Activated effector memory CD4-positive, alpha-beta T cell treated with Interleukin-2 at 50 U/mL for 16 hours (primary cell): ENCODE measurements at regions not wholly inside any gene's neighbourhood (a gene's known extent, or its start where the extent isn't known, plus 50 kb on each side); places are given as distances from the start of the nearest gene placed in this dataset.

Experiments used
- DNase-seq: peaks from one replicate; pipeline ENCODE4 v3.0.0-alpha.2; 2020

DNA sequence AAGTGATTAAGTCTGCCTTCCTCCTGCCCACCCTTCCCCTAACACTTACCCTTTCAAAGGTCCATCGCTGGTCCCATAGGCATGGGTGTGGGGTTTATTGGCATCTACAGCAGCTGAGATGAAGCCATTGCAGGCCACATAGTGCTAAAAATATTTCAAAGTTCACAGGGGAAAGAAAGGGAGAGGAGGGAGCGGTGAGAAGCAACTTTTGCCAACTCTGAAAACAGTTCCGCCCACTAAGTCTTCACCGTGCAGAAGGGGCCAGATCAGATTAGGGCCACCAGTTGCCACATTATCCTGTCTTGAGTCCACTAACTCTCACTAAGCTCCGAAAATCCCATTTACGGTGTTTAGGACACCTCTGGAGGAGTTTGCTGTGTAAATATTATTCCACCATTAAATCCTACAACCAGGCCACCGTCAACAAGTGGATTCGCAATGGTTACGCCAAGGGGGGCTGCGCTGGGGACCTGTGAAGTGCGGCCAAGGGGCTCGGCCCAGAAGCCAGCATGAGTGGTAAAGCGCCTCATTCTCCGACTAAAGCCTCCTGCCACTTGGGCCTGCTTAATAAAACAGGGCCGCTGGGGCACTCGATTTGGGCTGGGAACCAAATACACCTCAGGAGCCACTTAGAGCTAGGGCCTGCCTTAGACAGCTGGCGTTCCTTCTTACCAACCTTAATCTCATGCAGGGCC lies 534.9 kb downstream of the MIAT start:
- no peak for DNase-seq

DNA sequence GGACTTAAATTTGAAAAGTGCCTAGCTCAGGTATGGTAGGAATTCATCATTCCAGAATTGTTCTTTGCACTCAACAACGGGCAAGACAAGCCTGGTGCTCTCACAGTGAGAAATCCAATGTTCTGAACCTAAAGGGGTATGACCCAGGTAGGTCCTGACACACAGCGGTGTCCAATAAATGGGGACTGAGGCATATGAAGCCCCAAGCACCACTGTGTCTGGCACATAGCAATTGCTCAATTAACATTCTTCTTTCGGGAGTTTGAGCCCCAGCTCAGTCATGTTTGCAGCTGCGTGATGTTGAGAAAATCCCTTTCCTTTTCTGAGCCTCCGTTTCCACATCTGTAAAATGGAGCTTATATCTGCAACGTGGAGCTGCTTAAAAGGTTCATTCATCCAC lies 535.8 kb downstream of the MIAT start:
- no peak for DNase-seq

DNA sequence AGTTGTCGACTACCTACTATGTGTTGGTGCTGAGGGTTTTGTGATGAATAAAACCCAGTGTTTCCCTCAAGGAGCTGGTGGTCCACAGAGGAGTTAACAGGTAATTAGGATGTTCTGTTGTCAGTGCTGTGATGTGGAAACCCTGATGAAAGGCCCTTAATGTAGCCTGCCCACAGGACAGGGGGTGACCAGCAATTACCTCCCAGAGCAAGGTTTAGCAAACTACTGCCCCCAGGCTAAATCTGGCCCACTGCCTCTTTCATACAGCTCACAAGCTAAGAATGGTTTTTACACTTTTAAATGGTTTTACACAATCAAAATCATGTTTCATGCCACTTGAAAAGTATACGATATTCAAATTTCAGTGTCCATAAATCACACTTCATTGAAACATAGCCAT lies 536.2 kb downstream of the MIAT start:
- DNase-seq = no peak

DNA sequence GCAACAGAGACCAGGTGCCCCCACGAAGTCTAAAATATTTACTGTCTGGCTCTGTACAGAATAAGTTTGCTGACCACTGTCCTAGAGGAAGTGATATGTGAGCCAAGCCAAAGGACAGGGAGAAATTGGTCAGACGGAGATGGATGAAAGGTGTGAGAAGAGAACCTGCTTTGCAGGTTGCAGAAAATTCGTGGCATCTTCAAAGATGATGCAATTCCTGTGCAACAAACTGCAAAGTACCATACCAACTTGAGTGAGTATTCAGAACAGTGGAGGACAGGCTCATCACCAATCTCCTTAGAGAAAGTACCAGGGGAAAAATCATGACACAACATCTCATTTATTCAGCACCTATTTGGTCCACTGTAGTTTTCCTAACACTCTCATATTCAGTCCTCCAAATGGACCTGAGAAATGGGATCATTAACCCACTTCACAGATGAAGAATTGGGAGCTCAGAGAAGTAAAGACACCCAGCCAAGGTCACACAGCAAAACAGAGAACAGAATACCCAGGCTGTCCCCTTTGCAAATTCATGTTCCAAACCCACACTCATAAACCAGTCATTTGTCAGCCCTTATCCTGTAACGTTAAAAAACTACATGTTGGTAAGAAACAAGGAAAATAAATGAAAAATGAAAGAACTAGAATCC lies 536.8 kb downstream of the MIAT start:
- DNase-seq = no peak

DNA sequence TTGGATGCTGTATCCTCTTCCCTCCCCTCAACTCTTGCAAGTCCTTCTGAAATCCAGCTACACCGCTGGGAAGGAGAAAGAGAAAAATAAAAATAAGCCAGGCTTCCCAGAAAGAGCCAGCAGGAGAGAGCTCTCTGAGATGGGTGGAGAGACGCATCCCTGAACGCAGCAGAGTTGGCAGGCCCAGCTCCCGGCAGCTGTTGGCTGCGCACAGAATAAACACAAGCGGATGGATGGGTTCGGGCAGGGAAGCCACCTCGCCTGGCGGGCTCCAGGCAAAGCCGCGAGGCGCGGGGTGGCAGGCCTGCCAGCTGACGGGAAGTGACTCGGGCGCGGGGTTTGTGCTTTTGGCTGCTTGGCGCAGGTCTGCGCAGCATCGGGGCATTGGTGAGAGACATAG lies 537.7 kb downstream of the MIAT start:
- no peak for DNase-seq

DNA sequence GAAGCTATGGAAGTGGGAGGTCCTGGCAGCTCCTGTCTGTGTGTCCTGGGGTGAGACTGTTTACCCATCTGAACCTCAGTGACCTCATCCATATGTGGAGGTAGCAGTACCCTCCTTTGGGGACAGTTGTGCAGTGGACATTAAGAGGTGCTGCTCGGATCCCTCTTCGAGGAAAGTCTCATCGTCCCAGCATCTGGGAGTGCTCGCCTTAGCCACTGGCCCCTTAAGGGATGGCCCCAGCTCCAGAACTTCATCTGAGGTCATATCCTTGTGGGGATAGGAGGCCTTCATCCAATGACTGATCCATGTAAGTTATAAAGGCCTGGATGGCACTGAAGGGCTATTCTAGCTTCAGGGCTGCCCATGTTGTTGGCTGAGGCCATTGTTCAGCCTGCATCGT lies 538.1 kb downstream of the MIAT start:
- DNase-seq = no peak

DNA sequence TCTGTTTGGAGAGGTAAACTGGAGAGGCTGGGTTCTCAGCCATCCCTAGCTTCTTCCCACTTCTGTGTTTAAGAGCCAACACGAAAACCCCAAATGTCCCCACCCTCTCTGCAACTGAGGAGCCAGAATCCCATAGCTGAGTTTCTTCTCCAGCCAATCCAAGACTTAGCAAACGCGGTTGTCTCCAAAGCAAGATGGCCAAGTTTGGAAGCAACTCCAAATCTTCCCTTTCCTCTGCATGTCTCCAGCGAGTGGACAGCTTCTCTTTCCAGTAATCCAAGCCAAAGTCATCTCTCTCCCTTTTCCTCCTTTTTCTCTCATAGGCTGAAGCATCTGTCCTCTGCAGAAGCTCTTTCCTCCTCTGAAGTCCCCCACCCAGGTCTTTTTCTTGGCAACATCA lies 539.2 kb downstream of the MIAT start:
- no peak for DNase-seq

DNA sequence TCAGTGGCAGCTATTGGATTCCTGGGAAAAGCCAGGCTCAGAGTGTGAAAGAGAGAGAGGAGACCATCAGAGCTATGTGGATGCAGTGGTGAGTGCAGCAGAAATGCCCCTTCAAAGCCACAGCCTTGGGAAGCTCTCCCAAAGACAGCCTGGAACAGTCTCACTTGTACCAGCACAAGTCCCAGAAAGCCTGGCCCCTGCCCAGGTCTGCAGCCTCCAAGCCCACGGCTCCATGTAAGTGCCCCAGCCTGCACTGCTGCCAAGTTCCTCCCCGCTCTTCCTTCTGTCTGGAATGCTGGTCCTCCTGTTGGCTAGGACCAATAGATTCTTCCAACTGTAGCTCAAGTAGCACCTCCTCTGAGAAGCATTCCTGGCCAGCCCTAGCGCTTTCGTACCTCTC lies 539.7 kb downstream of the MIAT start:
- no peak for DNase-seq

DNA sequence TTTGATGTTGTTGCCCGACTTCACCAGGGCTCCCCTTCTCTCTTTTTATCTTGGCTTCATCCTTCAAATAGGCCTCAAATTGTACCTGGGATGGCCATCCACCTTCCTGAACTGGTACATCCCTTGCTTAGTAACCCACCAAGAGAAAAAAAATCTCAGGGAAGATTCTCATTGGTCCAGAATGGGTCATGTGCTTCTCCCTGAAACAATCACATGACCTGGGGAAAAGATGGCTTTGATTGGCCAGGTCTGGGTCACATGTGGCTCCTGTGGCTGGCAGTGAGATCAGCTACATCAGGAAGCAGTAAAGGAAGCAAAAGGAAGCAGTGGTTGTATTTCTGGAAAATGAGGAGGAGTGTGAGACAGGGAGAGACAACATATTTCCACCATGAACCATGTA lies 540.2 kb downstream of the MIAT start:
- DNase-seq = no peak

DNA sequence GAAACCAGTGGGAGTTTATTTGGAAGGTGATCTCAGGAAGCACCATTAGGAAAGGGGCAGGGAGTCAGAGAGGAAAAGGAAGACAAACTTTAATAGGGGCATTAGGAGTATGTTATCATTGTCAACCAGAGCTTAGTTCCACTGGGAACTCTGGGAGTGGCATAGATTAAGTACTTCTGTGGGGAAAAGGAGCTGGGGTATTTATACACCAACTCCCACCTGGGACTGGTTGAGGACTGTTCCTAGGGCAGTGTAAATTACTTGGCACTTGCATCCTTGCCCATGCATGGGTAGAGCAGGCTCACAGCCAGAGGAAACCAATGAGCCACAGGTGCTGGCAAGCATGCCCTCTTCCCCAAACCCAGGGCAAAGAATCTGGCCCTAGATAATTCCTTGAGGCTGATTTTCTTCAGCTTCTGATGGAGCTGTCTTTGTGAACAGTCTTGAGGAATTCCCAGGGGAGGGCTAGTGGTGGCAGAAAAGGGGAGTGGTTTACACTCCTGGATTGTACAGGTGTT lies 541.2 kb downstream of the MIAT start:
- no peak for DNase-seq

DNA sequence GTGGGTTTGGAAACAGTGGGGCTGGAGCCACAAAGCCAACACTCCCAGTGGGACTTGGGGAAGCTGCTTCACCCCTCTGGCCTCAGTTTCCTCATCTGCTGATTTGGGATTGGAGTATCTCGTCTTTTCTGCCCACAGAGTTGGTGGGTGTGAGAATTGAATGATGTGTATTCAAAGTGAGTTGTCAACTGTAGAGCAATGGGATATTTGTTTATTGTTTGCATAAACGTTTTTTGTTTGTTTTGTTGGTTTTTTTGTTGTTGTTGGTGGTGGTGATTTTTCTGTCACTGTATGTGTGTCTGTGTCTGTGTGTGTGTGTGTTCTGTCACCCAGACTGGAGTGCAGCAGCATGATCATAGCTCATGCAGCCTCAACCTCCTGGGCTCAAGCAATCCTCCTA lies 542.0 kb downstream of the MIAT start:
- no peak for DNase-seq

DNA sequence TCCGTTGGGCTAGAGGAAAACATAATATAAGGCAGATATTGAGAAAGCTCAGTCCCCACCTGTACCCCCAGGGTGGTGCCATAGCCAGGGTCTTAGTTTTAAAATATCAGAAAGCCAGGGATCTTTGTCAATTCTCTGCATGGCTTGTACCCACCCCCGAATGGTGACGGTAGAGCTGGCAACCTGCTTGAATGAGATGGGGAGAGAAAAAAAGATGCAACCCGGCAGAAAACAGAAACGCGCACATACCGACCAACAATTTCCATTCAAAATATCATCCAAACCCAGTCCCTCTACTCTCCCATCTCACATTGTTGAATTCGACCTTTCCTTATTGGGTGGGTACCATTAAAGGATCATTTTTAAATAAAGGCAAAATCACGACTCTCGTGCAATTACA lies 543.9 kb downstream of the MIAT start:
- no peak for DNase-seq

DNA sequence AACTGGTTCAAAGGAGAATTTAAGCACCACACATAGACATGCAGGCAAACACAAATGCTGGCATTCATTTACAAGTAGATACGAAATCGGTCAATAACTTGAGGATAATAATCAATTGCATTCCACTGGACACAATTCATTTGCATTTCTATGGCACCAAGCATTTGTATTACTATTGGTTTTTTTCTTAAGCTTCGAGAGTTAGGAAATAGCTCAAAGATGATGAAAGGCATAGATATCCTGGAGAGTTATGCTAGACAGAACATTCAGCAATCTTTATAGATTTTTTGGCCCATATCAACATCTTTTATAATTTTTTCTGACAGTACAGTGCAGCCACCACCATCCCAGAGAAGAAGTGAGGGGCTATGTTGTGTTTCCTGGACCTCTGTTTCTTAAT lies 544.4 kb downstream of the MIAT start:
- DNase-seq = no peak

DNA sequence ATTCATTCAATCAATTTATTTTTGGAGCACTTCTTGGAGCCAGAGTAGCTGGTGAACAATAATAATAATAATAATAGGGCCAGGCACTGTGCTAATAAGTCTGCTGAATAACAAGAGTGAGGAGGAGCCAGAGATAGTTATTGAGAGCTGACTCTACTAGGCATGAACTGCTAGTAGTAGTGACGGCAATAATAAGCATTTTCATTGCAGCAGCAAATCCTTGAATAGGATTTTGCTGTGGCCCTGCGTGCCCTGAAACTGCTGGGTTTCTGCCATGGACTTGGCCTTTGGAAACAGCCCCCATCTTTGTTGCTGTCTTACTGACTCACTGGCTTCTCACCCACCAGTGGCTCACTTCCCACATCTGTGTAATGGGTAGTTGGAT lies 545.9 kb downstream of the MIAT start:
- no peak for DNase-seq

DNA sequence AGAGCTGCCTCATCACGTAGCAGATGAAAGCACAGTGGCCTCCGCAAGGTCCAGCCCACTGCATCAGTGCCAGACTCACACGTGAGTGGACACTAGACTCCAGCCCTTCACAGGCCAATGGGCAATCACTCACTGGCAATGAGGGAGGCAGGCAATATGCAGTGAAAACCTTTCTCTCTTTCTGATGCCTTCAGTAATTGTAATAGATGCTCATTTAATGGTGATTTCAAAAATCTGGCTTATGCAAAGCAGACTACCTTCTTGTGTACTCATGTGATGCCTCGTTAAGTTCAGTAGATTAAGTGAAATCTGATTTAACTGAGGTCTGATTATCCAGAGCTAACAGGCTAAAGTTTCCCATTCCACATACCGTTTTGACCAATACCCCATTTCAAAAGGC lies 546.9 kb downstream of the MIAT start:
- DNase-seq = no peak

DNA sequence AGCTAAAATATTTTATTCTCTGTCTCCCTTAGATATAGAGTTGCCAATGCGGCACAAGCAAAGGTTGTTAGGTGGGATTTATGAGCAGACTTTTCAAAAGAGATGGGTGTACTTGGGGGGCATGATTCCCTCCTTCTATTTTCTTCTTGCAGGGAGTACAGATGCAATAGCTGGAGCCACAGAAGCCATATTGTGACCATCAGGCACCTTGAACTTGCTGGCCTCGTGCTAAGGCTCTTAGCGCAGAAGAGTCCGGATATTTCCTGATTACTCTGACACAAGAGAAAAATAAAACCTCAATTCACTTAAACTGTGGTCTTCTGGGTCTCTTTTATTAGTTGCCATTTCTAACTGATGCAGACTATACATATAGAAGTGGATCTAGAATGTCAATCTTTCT lies 547.4 kb downstream of the MIAT start:
- DNase-seq = no peak

DNA sequence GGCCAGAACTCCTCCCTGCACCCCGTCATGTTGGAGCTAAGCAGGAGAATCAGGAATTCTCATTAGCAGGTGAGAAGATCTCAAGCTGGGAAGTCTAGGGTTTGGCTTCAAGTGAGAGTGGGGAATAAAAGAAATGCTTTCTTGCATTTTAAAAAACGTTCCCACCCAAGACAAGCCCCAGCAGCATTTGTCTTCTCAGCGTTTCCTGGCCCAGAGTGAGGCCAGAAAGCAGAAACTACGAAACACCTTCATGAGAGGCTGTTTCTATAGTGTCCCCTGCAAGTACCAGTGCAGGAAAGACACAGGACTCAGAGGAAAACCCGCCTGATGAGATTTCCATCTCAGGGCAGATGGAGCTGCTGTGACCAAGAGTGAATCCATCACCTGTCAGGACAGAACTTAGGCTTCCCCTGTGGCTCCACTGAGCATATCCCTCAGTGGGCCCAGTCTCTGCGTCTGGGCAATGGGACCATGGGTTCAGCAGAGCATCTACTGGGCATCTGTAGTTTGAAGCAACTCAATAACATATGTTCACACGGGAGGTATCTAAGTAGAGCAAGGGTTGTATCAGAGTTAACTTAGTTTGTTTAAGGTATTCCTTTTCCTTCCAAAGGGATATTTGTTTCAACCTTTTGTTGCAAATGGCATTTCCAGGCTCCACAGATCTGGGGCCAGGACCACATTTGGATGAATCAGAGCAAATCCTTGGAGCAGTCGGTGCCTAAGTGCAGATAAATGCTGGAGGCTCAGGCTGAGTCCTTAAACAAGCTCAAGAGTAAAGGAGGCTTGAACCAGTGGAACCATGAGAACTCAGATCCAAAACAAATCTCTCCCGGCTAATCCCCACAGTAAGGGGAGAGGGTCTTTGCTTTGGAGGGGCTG lies 548.3 kb downstream of the MIAT start:
- DNase-seq = no peak

DNA sequence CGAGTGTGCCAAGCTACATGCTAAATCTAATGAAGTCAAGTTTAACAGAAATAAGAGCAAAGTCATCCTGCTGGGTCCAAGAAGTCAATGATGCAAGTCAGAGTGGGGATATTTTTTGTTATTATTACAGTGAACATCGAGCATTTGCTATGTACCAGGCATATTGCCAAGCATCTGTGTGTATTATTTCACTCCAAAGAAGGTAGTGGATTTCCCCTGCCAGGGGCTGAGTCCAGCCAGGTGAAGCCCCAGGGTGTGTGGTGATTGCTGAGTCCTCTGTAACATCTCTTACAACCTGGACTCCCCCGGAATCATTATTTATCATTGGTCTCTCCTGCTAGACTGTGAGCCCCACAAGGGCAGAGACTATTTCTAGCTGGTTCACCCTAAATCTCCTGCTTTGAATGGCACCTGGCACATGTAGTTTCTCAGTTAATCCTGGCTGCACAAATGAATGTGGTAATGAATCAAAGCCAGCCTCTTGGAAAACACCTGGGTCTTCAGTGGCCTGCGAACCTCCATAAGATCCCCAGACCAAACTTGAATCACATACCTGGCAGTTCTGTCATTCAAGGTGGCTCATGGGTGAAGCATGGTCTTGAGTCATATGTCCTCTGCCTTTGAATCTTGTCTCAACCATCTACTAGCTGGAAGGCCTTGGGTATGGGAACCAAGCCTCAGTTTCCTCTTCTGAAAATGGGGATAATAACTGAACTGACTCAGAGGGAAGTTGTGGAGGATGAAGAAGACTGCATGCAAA lies 549.2 kb downstream of the MIAT start:
- no peak for DNase-seq

DNA sequence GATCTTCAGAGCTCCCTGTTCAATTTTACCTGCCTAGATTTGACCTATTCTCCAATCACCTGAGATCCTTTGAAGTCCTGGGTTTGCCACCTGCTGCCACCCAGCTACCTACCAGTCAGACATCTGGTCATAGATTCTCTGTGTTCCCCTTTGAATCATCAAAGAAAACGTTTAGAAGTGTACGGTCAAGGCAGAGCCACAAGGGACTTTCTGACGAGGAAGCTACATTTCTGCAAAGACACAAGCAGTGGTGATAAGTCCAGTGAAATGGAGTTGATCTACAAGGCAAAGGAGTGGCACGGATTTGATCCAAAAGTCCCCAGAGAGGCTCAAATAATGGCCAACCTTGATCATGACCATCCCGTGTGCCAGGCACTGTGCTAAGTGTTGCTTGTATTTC lies 549.9 kb downstream of the MIAT start:
- DNase-seq = no peak

DNA sequence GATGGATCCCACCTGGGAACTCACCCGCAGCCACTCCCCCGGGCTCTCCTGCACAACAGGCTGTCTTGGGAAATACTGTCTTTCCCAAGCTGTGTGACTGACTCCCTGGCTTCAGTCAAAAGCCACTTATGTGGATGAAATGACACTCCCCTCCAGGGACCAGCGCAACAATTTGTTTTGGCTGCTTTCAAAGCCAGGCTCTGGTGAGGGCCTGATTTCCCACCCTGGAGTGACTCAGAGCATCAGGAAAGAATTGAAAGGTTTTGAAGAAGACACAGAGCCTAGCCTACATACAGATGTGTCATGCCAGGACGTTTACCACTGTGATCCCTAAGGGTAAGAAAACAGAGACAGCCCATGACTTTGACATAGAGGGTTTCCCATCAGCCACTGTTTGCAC lies 550.5 kb downstream of the MIAT start:
- DNase-seq = no peak

DNA sequence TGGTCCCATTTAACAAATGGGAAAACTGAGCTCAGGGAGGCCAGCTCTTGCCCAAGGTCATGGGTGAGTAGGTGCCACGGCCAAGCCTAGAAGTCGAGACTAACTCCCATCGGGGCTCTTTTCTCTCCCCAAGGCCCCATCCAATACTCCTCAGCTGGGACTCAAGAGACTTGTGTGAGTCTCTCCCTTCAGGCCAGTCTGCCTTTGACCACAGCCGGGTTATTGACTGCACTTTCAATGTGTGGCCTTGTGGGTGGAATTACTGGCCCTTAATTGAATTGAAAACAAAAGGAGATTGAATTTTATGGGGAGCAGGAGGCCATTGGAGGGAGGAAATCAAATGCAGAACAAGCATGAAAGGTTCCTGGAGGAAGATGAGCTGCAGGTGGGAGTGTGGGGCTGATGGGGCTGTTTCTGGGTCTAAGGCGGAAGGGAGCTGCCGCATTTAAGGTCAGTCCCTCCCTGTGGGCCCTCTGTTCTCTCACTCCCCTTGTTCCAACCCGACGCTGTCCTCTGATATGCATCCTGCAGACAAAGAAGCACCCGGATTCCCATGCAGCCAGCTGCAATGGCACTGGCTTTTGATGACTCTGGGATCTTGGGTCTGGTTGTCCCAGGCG lies 552.8 kb downstream of the MIAT start:
- DNase-seq = no peak

DNA sequence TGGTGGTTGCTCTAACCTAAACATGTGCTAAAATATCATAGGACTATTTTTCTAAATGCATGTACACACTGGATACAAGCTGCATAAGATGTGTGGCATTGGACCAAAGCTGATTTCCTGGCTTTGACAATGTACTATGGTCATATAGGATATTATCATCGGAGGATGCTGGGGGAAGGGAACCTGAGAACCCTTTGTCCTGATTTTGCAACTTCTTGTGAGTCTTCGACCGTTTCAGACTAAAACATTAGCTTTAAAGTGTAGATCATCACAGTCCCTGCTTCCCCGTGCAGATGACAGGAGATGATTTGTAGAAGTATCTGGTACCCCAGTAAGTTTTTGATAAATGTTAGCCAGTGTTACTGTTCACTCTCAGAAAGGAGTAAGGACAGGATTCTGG lies 554.7 kb downstream of the MIAT start:
- no peak for DNase-seq
